HCT116 (cell line): ENCODE measurements at regions not wholly inside any gene's neighbourhood (a gene's known extent, or its start where the extent isn't known, plus 50 kb on each side); places are given as distances from the start of the nearest gene placed in this dataset.

ENCODE experiments used
- ATAC-seq: fragments of 200-7000 bp; cut with Tn5 transposase; 2 replicates; pipeline ENCODE4 v1.9.1; 2020; ENCODE audit warnings: mild to moderate bottlenecking, moderate library complexity
- BruUV-seq: library from RNA; stranded (reverse); fragments of 400-500 nt; replicated peaks from 2 replicates; lab custom pipeline; 2021; lab: Mats Ljungman, UMichigan
- CTCF ChIA-PET: fragments of 300-600 bp; sonication (Branson Sonifier 250); formaldehyde crosslinking; loops from one replicate; lab custom pipeline; 2021; ENCODE audit warnings: antibody characterized with exemption; lab: Charles Lee
- POLR2A ChIA-PET: fragments of 300-600, 350-600 bp; sonication (Branson Sonifier 250); formaldehyde crosslinking; loops from one replicate; lab custom pipeline; 2021; ENCODE audit warnings: antibody characterized with exemption; lab: Charles Lee
- RAD21 ChIA-PET, 2 experiments: fragments of 300-600 bp; sonication (Branson Sonifier 250); formaldehyde crosslinking; loops; one replicate each; lab custom pipeline; 2023; ENCODE audit warnings: low total read pairs in 2 of 2; ENCODE audit not compliant: uncharacterized antibody in 2 of 2, unreplicated experiment in 2 of 2, low non-redundant PET in 1 of 2; lab: Charles Lee
- DNase-seq: peaks from one replicate; pipeline ENCODE4 v3.0.0-alpha.2; 2010; ENCODE audit warnings: low read depth, low spot score
- H2AFZ ChIP-seq: fragments of 200-600 bp; shearing (Covaris generic), sonication (generic); 2 replicates; pipeline ENCODE4 v1.6.1; 2017; ENCODE audit warnings: low read depth, mixed run types, mixed read lengths, antibody characterized with exemption, low read length; ENCODE audit not compliant: poor library complexity, severe bottlenecking
- H3K27ac ChIP-seq: 2 replicates; pipeline ENCODE4 v1.5.1; 2012; ENCODE audit warnings: low read depth, low read length
- H3K27me3 ChIP-seq: fragments of 200-600 bp; sonication (generic); 2 replicates; pipeline ENCODE4 v1.6.1; 2016; ENCODE audit warnings: mixed run types, low read length, mixed read lengths; ENCODE audit not compliant: insufficient read depth
- H3K36me3 ChIP-seq, 2 experiments: fragments of 200-500 bp in 1 of 2; fragments of 200-600 bp in 1 of 2; sonication (Bioruptor generic) in 1 of 2; sonication (generic) in 1 of 2; 2 replicates each; pipeline versions ENCODE4 v1.5.1 to v1.6.1; 2014 to 2016; ENCODE audit warnings: low read length in 2 of 2, inconsistent platforms in 1 of 2, mixed read lengths in 1 of 2, mixed run types in 1 of 2; ENCODE audit not compliant: insufficient read depth in 2 of 2, control insufficient read depth in 1 of 2
- H3K4me1 ChIP-seq, 2 experiments: fragments of 200-600 bp in 1 of 2; sonication (generic) in 1 of 2; 2 replicates each; pipeline versions ENCODE4 v1.5.1 to v1.6.1; 2012 to 2017; ENCODE audit warnings: low read length in 2 of 2, inconsistent platforms in 1 of 2, mild to moderate bottlenecking in 1 of 2, mixed read lengths in 1 of 2, mixed run types in 1 of 2, moderate library complexity in 1 of 2; ENCODE audit not compliant: insufficient read depth in 2 of 2, control insufficient read depth in 1 of 2
- H3K4me2 ChIP-seq: fragments of 200-600 bp; sonication (generic); 2 replicates; pipeline ENCODE4 v1.6.1; 2017; ENCODE audit warnings: mixed run types, low read length, mixed read lengths
- H3K4me3 ChIP-seq, 2 experiments: fragments of 200-600 bp in 1 of 2; sonication (generic) in 1 of 2; replicated peaks in 1 of 2; 2 replicates each; pipeline ENCODE4 v1.5.1; 2011 to 2016; ENCODE audit warnings: low read length in 2 of 2, control low read depth in 1 of 2, low read depth in 1 of 2, mild to moderate bottlenecking in 1 of 2, mixed read lengths in 1 of 2, mixed run types in 1 of 2
- H3K79me2 ChIP-seq: fragments of 200-600 bp; sonication (generic); 2 replicates; pipeline ENCODE4 v1.6.1; 2017; ENCODE audit warnings: mild to moderate bottlenecking, mixed run types, low read length, moderate library complexity, mixed read lengths; ENCODE audit not compliant: insufficient read depth
- H3K9ac ChIP-seq: fragments of 200-600 bp; sonication (generic); 2 replicates; pipeline ENCODE4 v1.6.1; 2016; ENCODE audit warnings: low read length, mixed read lengths
- H3K9me2 ChIP-seq: fragments of 200-600 bp; sonication (generic), shearing (Covaris generic); 2 replicates; pipeline ENCODE4 v1.6.1; 2017; ENCODE audit warnings: mixed run types, mild to moderate bottlenecking, moderate library complexity; ENCODE audit not compliant: insufficient read depth
- H3K9me3 ChIP-seq, 2 experiments: fragments of 200-500 bp in 1 of 2; fragments of 200-600 bp in 1 of 2; sonication (Bioruptor generic) in 1 of 2; sonication (generic) in 1 of 2; 2 replicates each; pipeline ENCODE4 v1.6.1; 2014 to 2017; ENCODE audit warnings: low read length in 2 of 2, mixed read lengths in 2 of 2, inconsistent platforms in 1 of 2, low read depth in 1 of 2, mild to moderate bottlenecking in 1 of 2, mixed run types in 1 of 2, moderate library complexity in 1 of 2; ENCODE audit not compliant: control insufficient read depth in 1 of 2, insufficient read depth in 1 of 2
- H4K20me1 ChIP-seq: fragments of 200-600 bp; sonication (generic), shearing (Covaris generic); 2 replicates; pipeline ENCODE4 v1.6.1; 2017; ENCODE audit warnings: mixed run types, mild to moderate bottlenecking, moderate library complexity; ENCODE audit not compliant: insufficient read depth
- ATF3 ChIP-seq: IDR thresholded peaks from 2 replicates; pipeline ENCODE4 v1.6.1; 2012
- CEBPB ChIP-seq: IDR thresholded peaks from 2 replicates; pipeline ENCODE4 v1.6.1; 2012; ENCODE audit warnings: low read depth
- CTCF ChIP-seq, 3 experiments: fragments of 200-600 bp in 1 of 3; sonication (generic) in 1 of 3; IDR thresholded peaks in 2 of 3; conservative IDR thresholded peaks in 1 of 3; 2 replicates each; pipeline ENCODE4 v1.5.1; 2012 to 2017; ENCODE audit warnings: low read depth in 2 of 3, low read length in 2 of 3, antibody characterized with exemption in 1 of 3, borderline replicate concordance in 1 of 3, control low read depth in 1 of 3, mild to moderate bottlenecking in 1 of 3, mixed read lengths in 1 of 3, mixed run types in 1 of 3, moderate library complexity in 1 of 3; ENCODE audit not compliant: insufficient read depth in 1 of 3
- EGR1 ChIP-seq: IDR thresholded peaks from 2 replicates; pipeline ENCODE4 v1.6.1; 2012; ENCODE audit warnings: low read depth
- ELF1 ChIP-seq: IDR thresholded peaks from 2 replicates; pipeline ENCODE4 v1.6.1; 2012; ENCODE audit warnings: low read depth, borderline replicate concordance
- EZH2phosphoT487 ChIP-seq: fragments of 200-600 bp; IDR thresholded peaks from 2 replicates; pipeline ENCODE4 v1.6.1; 2018; ENCODE audit warnings: antibody characterized with exemption, borderline replicate concordance
- POLR2A ChIP-seq: IDR thresholded peaks from 2 replicates; pipeline ENCODE4 v1.7.0; 2011; ENCODE audit warnings: borderline replicate concordance; ENCODE audit not compliant: insufficient read depth, insufficient read length; ENCODE audit errors: extremely low read depth
- POLR2AphosphoS5 ChIP-seq: IDR thresholded peaks from 2 replicates; pipeline ENCODE4 v1.6.1; 2011; ENCODE audit warnings: mild to moderate bottlenecking, low read depth, low read length, moderate library complexity
- SP1 ChIP-seq: IDR thresholded peaks from 2 replicates; pipeline ENCODE4 v1.6.1; 2012; ENCODE audit warnings: low read depth
- SRF ChIP-seq: IDR thresholded peaks from 2 replicates; pipeline ENCODE4 v1.6.1; 2012; ENCODE audit warnings: low read depth
- ZBTB33 ChIP-seq: IDR thresholded peaks from 2 replicates; pipeline ENCODE4 v1.6.1; 2011; ENCODE audit warnings: mild to moderate bottlenecking, low read length, moderate library complexity; ENCODE audit not compliant: insufficient replicate concordance; ENCODE audit errors: extremely low read depth
- ZFX ChIP-seq: fragments of 450-650 bp; IDR thresholded peaks from 2 replicates; pipeline ENCODE4 v1.6.1; 2017
- ZNF274 ChIP-seq: fragments of 200-500 bp; sonication (Bioruptor generic); IDR thresholded peaks from 2 replicates; pipeline ENCODE4 v1.6.1; 2014; ENCODE audit warnings: mild to moderate bottlenecking, low read depth, low read length, inconsistent platforms
- intact Hi-C: fragments of 100-400 bp; cut with micrococcal nuclease; formaldehyde crosslinking; loops from 2 replicates; pipeline ENCODE4 v1.10.0; 2022

GRCh38 chr19:28414748-28415147, 798.2 kb downstream of the UQCRFS1 start:
- H3K9ac ChIP-seq, result no peak overlapping the region
- ChIA-PET CTCF (no interaction called here), POLR2A (no interaction called here), RAD21 (no interaction called here)
- no peaks in the 10 kb centered on the region for H3K36me3 ChIP-seq
- H3K79me2 ChIP-seq, result no peaks in the 10 kb centered on the region
- no peak overlapping the region for H3K27ac ChIP-seq
- H3K4me2 ChIP-seq, result no peak overlapping the region
- H3K4me1 ChIP-seq, result no peaks in the 10 kb centered on the region
- H3K27me3 ChIP-seq, result no peaks in the 10 kb centered on the region
- BruUV-seq, result no TSS peak
- DNase-seq (no peak), ATAC-seq (no peak)
- intact Hi-C loops, result no loop called here
- H2AFZ ChIP-seq, result no peak overlapping the region
- no peak for TF ChIP-seq ELF1
- TF ChIP-seq CTCF (IDR thresholded peaks at IDR 0.05 in 2 of 3, conservative IDR thresholded peaks at IDR 0.05 in 1 of 3; ENCODE audit: borderline replicate concordance in 1 of 3, insufficient read depth in 1 of 3, low read depth in 2 of 3, low read length in 2 of 3), result no peak
- TF ChIP-seq POLR2A, result no peak
- no peak for TF ChIP-seq SP1
- TF ChIP-seq CEBPB, result no peak
- TF ChIP-seq POLR2AphosphoS5, result no peak
- TF ChIP-seq ATF3, result no peak
- TF ChIP-seq ZFX, result no peak
- TF ChIP-seq EZH2phosphoT487, result no peak
- TF ChIP-seq SRF, result no peak
- no peak for TF ChIP-seq EGR1
- no peak for TF ChIP-seq ZBTB33
- TF ChIP-seq ZNF274, result no peak
- H3K9me3 ChIP-seq, result peaks cover 8 to 28% of the 10 kb centered on the region in 2 experiments; a peak in 2 of 4 replicates
- no peaks in the 10 kb centered on the region for H3K9me2 ChIP-seq
- H3K4me3 ChIP-seq, result no peak overlapping the region
- no peaks in the 10 kb centered on the region for H4K20me1 ChIP-seq
